PC-3 (cell line): ENCODE measurements at regions not wholly inside any gene's neighbourhood (a gene's known extent, or its start where the extent isn't known, plus 50 kb on each side); places are given as distances from the start of the nearest gene placed in this dataset.

ENCODE experiments used
- ATAC-seq: fragments of 200-7000 bp; cut with Tn5 transposase; 2 replicates; pipeline ENCODE4 v1.9.1; 2020; ENCODE audit warnings: mild to moderate bottlenecking, moderate library complexity
- BruUV-seq: library from RNA; stranded (reverse); fragments of 400-500 nt; replicated peaks from 2 replicates; lab custom pipeline; 2021; lab: Mats Ljungman, UMichigan
- CTCF ChIA-PET: fragments of 300-600 bp; sonication (Branson Sonifier 250); formaldehyde crosslinking; loops from one replicate; lab custom pipeline; 2022; ENCODE audit warnings: antibody characterized with exemption; lab: Charles Lee
- POLR2A ChIA-PET: fragments of 300-600 bp; sonication (Branson Sonifier 250); formaldehyde crosslinking; loops from one replicate; lab custom pipeline; 2022; ENCODE audit warnings: antibody characterized with exemption; ENCODE audit not compliant: unreplicated experiment; lab: Charles Lee
- DNase-seq: peaks from one replicate; pipeline ENCODE4 v3.0.0-alpha.2; 2015
- H2AFZ ChIP-seq: fragments of 300-600 bp; sonication (generic); 2 replicates; pipeline ENCODE4 v1.6.0; 2016; ENCODE audit warnings: antibody characterized with exemption, low read length
- H3F3A ChIP-seq: fragments of 300-600 bp; sonication (generic); one replicate; pipeline ENCODE4 v1.6.0; 2017; ENCODE audit warnings: antibody characterized with exemption, low read length, control low read depth, mild to moderate bottlenecking; ENCODE audit not compliant: unreplicated experiment
- H3K27ac ChIP-seq: fragments of 300-600 bp; sonication (generic); 2 replicates; pipeline ENCODE4 v1.5.1; 2016; ENCODE audit warnings: mild to moderate bottlenecking, low read length
- H3K27me3 ChIP-seq: fragments of 300-600 bp; sonication (generic); 2 replicates; pipeline ENCODE4 v1.6.1; 2016; ENCODE audit warnings: low read length, mixed read lengths
- H3K36me3 ChIP-seq: fragments of 300-600 bp; sonication (generic); 2 replicates; pipeline ENCODE4 v1.6.1; 2016; ENCODE audit warnings: low read depth, mixed run types, low read length, mixed read lengths
- H3K4me1 ChIP-seq: fragments of 300-600 bp; sonication (generic); 2 replicates; pipeline ENCODE4 v1.5.1; 2016; ENCODE audit warnings: low read length; ENCODE audit not compliant: insufficient read depth
- H3K4me2 ChIP-seq: fragments of 300-600 bp; sonication (generic); 2 replicates; pipeline ENCODE4 v1.6.0; 2016; ENCODE audit warnings: low read length
- H3K4me3 ChIP-seq: fragments of 300-600 bp; sonication (generic); 2 replicates; pipeline ENCODE4 v1.5.1; 2016; ENCODE audit warnings: mild to moderate bottlenecking, low read length, mixed read lengths
- H3K79me2 ChIP-seq: fragments of 300-600 bp; sonication (generic); 2 replicates; pipeline ENCODE4 v1.6.1; 2017; ENCODE audit warnings: low read length, mixed read lengths
- H3K9ac ChIP-seq: fragments of 300-600 bp; sonication (generic); 2 replicates; pipeline ENCODE4 v1.6.0; 2016; ENCODE audit warnings: mild to moderate bottlenecking, low read length
- H3K9me2 ChIP-seq: fragments of 300-600 bp; sonication (generic); replicated peaks from 2 replicates; pipeline ENCODE4 v1.6.1; 2016; ENCODE audit warnings: mixed run types, low read length, mixed read lengths
- H3K9me3 ChIP-seq: fragments of 300-600 bp; sonication (generic); 2 replicates; pipeline ENCODE4 v1.6.1; 2016; ENCODE audit warnings: low read length, mixed read lengths
- H4K20me1 ChIP-seq: fragments of 300-600 bp; sonication (generic); 2 replicates; pipeline ENCODE4 v1.6.1; 2016; ENCODE audit warnings: low read length, mixed read lengths
- EZH2 ChIP-seq: fragments of 300-600 bp; sonication (generic); IDR thresholded peaks from one replicate; pipeline ENCODE4 v1.6.1; 2017; ENCODE audit warnings: antibody characterized with exemption, mild to moderate bottlenecking, low read length; ENCODE audit not compliant: unreplicated experiment
- EZH2phosphoT487 ChIP-seq: fragments of 300-600 bp; sonication (generic); IDR thresholded peaks from 2 replicates; pipeline ENCODE4 v1.6.1; 2018; ENCODE audit warnings: mild to moderate bottlenecking, antibody characterized with exemption, low read length, borderline replicate concordance
- intact Hi-C: fragments of 100-400 bp; cut with micrococcal nuclease; formaldehyde crosslinking; loops from 2 replicates; pipeline ENCODE4 v1.9.0; 2023
- TF ChIP-seq, protein P1 (sequence below): fragments of 300-600 bp; sonication (generic); conservative IDR thresholded peaks from 2 replicates; pipeline ENCODE4 v1.5.1; 2017; ENCODE audit warnings: antibody characterized with exemption, low read depth, mild to moderate bottlenecking, low read length

DNA sequence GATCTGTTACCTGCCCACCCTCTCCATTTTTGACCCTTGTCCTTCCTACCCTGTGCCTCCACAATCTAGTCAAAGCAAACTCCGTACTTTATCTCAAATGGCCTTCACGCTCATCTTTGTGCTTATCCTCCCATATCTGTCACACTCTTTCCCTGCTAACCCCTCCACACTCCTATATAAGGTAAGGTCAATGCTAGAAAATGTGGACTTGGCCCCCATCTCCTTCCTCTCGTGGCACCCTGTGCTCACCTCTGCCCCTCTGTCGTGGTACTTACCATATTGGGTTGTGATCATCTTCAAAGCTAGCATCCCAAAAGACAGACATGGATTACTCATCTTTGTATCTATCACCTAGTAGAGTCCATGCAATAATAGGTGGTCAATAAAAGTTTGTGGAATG is 127.6 kb upstream of the FOXQ1 start:
- no peaks in the 10 kb centered on the region for H3K9me2 ChIP-seq
- CTCF ChIA-PET, result no interaction called here
- H3K36me3 ChIP-seq, result no peaks in the 10 kb centered on the region
- no peak for DNase-seq
- no peaks in the 10 kb centered on the region for H3K79me2 ChIP-seq
- no peaks in the 10 kb centered on the region for H3K9me3 ChIP-seq
- no peak overlapping the region for H3K9ac ChIP-seq
- no peak overlapping the region for H3K4me2 ChIP-seq
- TF ChIP-seq EZH2phosphoT487 (no peak), EZH2 (no peak)
- TF ChIP-seq, protein P1, sequence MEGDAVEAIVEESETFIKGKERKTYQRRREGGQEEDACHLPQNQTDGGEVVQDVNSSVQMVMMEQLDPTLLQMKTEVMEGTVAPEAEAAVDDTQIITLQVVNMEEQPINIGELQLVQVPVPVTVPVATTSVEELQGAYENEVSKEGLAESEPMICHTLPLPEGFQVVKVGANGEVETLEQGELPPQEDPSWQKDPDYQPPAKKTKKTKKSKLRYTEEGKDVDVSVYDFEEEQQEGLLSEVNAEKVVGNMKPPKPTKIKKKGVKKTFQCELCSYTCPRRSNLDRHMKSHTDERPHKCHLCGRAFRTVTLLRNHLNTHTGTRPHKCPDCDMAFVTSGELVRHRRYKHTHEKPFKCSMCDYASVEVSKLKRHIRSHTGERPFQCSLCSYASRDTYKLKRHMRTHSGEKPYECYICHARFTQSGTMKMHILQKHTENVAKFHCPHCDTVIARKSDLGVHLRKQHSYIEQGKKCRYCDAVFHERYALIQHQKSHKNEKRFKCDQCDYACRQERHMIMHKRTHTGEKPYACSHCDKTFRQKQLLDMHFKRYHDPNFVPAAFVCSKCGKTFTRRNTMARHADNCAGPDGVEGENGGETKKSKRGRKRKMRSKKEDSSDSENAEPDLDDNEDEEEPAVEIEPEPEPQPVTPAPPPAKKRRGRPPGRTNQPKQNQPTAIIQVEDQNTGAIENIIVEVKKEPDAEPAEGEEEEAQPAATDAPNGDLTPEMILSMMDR, result no peak
- H3F3A ChIP-seq, result no peaks in the 10 kb centered on the region
- H3K27ac ChIP-seq, result no peak overlapping the region
- ATAC-seq, result no peak
- intact Hi-C loops, result no loop called here
- H2AFZ ChIP-seq, result no peak overlapping the region
- no peaks in the 10 kb centered on the region for H4K20me1 ChIP-seq
- BruUV-seq, result no TSS peak
- no peak overlapping the region for H3K4me3 ChIP-seq
- POLR2A ChIA-PET, result no interaction called here
- peaks cover 79% of the 10 kb centered on the region for H3K27me3 ChIP-seq
- no peaks in the 10 kb centered on the region for H3K4me1 ChIP-seq

DNA sequence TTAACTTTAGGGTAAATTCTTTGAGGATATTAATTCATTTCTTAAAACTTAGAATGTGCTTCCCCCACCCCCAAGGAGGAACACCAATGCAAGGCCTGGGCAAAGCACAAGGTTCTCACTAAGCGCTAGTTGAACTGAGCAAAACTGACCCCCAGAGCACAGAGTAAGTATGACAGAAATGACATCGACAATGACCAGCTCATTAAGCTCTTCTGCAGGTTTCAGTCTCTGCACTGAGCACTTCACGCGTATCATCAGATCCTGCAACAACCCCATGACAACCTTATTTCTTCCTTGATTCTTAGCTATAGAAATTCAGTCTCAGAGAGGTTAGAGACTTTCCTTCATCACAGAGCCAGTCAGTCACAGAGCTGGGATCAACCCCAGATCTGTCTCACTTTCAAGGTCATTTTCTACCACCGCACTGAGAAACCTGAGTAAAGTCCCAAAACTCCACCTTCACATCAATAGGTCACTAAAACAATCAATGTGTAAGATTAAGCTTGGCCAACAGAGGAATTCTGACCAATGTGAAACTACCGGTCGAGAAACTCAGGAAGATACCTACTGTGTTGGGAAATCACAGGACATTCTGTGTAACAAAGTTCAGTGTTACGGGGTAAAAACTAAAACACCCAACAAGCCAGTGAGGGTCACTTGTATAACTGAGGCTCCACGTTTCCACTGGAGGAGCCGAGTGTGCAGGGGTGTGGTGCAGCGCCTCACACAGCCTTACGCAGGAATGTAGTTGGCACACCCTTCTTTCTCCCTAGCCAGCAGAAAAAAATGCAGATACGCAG is 129.0 kb upstream of the FOXQ1 start:
- H3K27ac ChIP-seq, result no peak overlapping the region
- peaks cover 91% of the 10 kb centered on the region for H3K27me3 ChIP-seq
- no peaks in the 10 kb centered on the region for H3K9me2 ChIP-seq
- H3K79me2 ChIP-seq, result no peaks in the 10 kb centered on the region
- no peak overlapping the region for H3K4me2 ChIP-seq
- no peaks in the 10 kb centered on the region for H4K20me1 ChIP-seq
- ChIA-PET POLR2A (no interaction called here), CTCF (no interaction called here)
- no TSS peak for BruUV-seq
- no peaks in the 10 kb centered on the region for H3K36me3 ChIP-seq
- TF ChIP-seq, protein P1, result no peak
- TF ChIP-seq EZH2phosphoT487 (no peak), EZH2 (no peak)
- no peak for ATAC-seq
- no peak overlapping the region for H2AFZ ChIP-seq
- H3K9ac ChIP-seq, result no peak overlapping the region
- H3K9me3 ChIP-seq, result no peaks in the 10 kb centered on the region
- no peaks in the 10 kb centered on the region for H3K4me1 ChIP-seq
- H3F3A ChIP-seq, result no peaks in the 10 kb centered on the region
- no peak for DNase-seq
- intact Hi-C loops, result no loop called here
- no peak overlapping the region for H3K4me3 ChIP-seq

DNA sequence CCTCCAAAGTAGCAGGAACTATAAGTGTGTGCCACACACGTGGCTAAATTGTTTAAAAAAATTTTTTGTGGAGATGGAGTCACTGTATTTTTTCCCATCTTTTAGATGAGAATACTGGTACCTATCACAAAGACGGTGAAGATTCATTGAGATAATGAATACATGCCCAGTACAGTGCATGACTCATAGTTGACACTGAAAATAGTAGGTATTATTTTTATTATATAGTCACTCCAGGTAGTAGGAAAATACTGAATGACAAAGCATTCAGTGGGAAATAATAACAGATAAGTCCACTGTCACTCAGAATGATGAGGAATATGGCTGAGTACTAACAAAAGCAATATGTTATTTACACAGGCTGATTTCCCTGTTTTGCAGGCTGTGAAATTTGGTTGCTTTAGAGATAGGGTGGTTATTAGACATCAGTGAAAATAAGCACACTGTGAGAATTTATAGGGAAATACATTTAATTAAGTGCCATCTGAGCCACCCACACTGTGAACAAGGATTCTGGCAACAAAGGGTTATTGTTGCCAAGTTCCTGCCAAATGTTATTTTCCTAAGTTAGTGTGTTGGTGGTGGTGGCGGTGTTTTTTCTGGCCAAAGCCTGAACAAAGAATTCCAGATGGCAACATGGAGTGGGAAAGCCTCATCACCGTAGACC is 129.8 kb upstream of the FOXQ1 start:
- BruUV-seq, result no TSS peak

More for the DNA sequence above, 129.8 kb upstream of the FOXQ1 start:
- Histone ChIP-seq H3K9ac (no peak overlapping the region), H3K27ac (no peak overlapping the region), H3K4me1 (no peaks in the 10 kb centered on the region), H3K27me3 (peaks cover 92% of the 10 kb centered on the region), H4K20me1 (no peaks in the 10 kb centered on the region), H3K4me3 (no peak overlapping the region), H3K4me2 (no peak overlapping the region), H3K79me2 (no peaks in the 10 kb centered on the region), H2AFZ (no peak overlapping the region), H3K36me3 (no peaks in the 10 kb centered on the region), H3K9me3 (no peaks in the 10 kb centered on the region), H3F3A (no peaks in the 10 kb centered on the region), H3K9me2 (no peaks in the 10 kb centered on the region)
- ATAC-seq (no peak), DNase-seq (peak; percentile 45)
- CTCF ChIA-PET, result no interaction called here
- intact Hi-C loops, result no loop called here
- POLR2A ChIA-PET, result no interaction called here
- no peak for TF ChIP-seq EZH2
- TF ChIP-seq EZH2phosphoT487, result no peak
- TF ChIP-seq, protein P1, result no peak
